ENCODE measurements at regions not wholly inside any gene's neighbourhood (a gene's known extent, or its start where the extent isn't known, plus 50 kb on each side); places are given as distances from the start of the nearest gene placed in this dataset.

- Histone ChIP-seq H3K27ac (ENCODE audit: low read depth, low read length, severe bottlenecking) (no peak overlapping the region), H3K9me3 (ENCODE audit: control insufficient read depth, low read length) (no peaks in the 10 kb centered on the region), H3K4me1 (ENCODE audit: control insufficient read depth, insufficient read depth, low read length, poor library complexity, severe bottlenecking) (no peaks in the 10 kb centered on the region), H3K4me3 (ENCODE audit: extremely low read depth, insufficient read depth, low read length, poor library complexity, severe bottlenecking) (no peak overlapping the region), H3K36me3 (ENCODE audit: control insufficient read depth, insufficient read depth, low read length) (no peaks in the 10 kb centered on the region)
- WGBS, 2 experiments (ENCODE audit: insufficient coverage in 2 of 2), result no CpG with 5 or more reads among the region's 1 CpG
Measured at GRCh38 chr1:78355656-78356055, 135.1 kb upstream of the PTGFR start.

- WGBS, 2 experiments (ENCODE audit: insufficient coverage in 2 of 2), result 82 to 92% methylated on average over 1 to 2 of the region's 3 CpGs
- no peaks in the 10 kb centered on the region for H3K36me3 ChIP-seq (ENCODE audit: control insufficient read depth, insufficient read depth, low read length)
- no peak overlapping the region for H3K4me3 ChIP-seq (ENCODE audit: extremely low read depth, insufficient read depth, low read length, poor library complexity, severe bottlenecking)
- no peaks in the 10 kb centered on the region for H3K4me1 ChIP-seq (ENCODE audit: control insufficient read depth, insufficient read depth, low read length, poor library complexity, severe bottlenecking)
- H3K9me3 ChIP-seq (ENCODE audit: control insufficient read depth, low read length), result no peaks in the 10 kb centered on the region
- H3K27ac ChIP-seq (ENCODE audit: low read depth, low read length, severe bottlenecking), result no peak overlapping the region
Measured at GRCh38 chr1:78358165-78358564, 132.6 kb upstream of the PTGFR start.

DNA sequence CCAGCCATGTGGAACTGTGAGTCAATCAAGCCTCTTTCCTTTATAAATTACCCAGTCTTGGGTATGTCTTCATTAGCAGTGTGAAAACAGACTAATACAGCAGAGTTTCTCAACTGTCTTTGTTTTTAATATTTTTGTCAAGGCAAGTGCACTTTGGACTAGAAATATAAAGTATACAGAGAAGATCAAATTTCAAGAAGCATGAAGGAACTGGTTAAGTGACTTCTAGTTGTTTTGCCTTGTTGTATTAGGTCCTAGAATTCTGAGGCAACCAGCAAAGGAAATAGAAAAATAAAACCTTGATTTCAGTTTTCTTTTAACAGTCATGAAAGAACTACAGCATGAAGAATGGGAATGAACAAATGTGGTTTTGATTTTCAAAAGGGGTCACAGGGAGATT, 131.1 kb upstream of the PTGFR start:
- no peak overlapping the region for H3K27ac ChIP-seq (ENCODE audit: low read depth, low read length, severe bottlenecking)
- no peak overlapping the region for H3K4me3 ChIP-seq (ENCODE audit: extremely low read depth, insufficient read depth, low read length, poor library complexity, severe bottlenecking)
- no peaks in the 10 kb centered on the region for H3K4me1 ChIP-seq (ENCODE audit: control insufficient read depth, insufficient read depth, low read length, poor library complexity, severe bottlenecking)
- H3K36me3 ChIP-seq (ENCODE audit: control insufficient read depth, insufficient read depth, low read length), result no peaks in the 10 kb centered on the region
- H3K9me3 ChIP-seq (ENCODE audit: control insufficient read depth, low read length), result no peaks in the 10 kb centered on the region

DNA sequence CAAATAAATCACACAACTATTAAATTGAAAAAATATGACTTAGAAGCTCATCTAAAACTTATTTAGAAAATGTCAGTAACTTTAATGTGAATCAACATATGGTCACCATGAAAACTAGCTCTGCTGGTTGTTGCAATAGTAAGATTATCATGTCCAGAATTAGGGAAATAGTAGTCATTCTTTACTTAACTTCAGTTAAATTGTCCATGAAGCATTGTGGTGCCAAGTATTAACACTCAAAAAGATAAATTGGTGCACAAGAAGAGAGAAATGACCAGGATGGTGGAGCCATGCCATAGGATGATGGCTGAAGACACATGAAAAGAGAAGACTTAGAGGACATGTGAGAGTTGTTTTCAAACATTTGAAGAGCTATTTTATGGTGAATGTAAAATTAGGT, 130.2 kb upstream of the PTGFR start:
- H3K4me3 ChIP-seq (ENCODE audit: extremely low read depth, insufficient read depth, low read length, poor library complexity, severe bottlenecking), result no peak overlapping the region
- H3K4me1 ChIP-seq (ENCODE audit: control insufficient read depth, insufficient read depth, low read length, poor library complexity, severe bottlenecking), result no peaks in the 10 kb centered on the region
- no peaks in the 10 kb centered on the region for H3K9me3 ChIP-seq (ENCODE audit: control insufficient read depth, low read length)
- H3K27ac ChIP-seq (ENCODE audit: low read depth, low read length, severe bottlenecking), result no peak overlapping the region
- H3K36me3 ChIP-seq (ENCODE audit: control insufficient read depth, insufficient read depth, low read length), result no peaks in the 10 kb centered on the region

GRCh38 chr1:78367700-78368099, 123.1 kb upstream of the PTGFR start:
- Histone ChIP-seq H3K36me3 (ENCODE audit: control insufficient read depth, insufficient read depth, low read length) (no peaks in the 10 kb centered on the region), H3K27ac (ENCODE audit: low read depth, low read length, severe bottlenecking) (no peak overlapping the region), H3K4me1 (ENCODE audit: control insufficient read depth, insufficient read depth, low read length, poor library complexity, severe bottlenecking) (no peaks in the 10 kb centered on the region), H3K9me3 (ENCODE audit: control insufficient read depth, low read length) (no peaks in the 10 kb centered on the region), H3K4me3 (ENCODE audit: extremely low read depth, insufficient read depth, low read length, poor library complexity, severe bottlenecking) (no peak overlapping the region)
- WGBS, 2 experiments (ENCODE audit: insufficient coverage in 2 of 2), result 40% methylated on average over 1 of the region's 1 CpG; no CpG with 5 or more reads in 1 of the 2 experiments

GRCh38 chr1:78369546-78369945, 121.2 kb upstream of the PTGFR start:
- Histone ChIP-seq H3K9me3 (ENCODE audit: control insufficient read depth, low read length) (no peaks in the 10 kb centered on the region), H3K4me1 (ENCODE audit: control insufficient read depth, insufficient read depth, low read length, poor library complexity, severe bottlenecking) (no peaks in the 10 kb centered on the region), H3K27ac (ENCODE audit: low read depth, low read length, severe bottlenecking) (no peak overlapping the region), H3K36me3 (ENCODE audit: control insufficient read depth, insufficient read depth, low read length) (no peaks in the 10 kb centered on the region), H3K4me3 (ENCODE audit: extremely low read depth, insufficient read depth, low read length, poor library complexity, severe bottlenecking) (no peak overlapping the region)
- WGBS, 2 experiments (ENCODE audit: insufficient coverage in 2 of 2), result no CpG with 5 or more reads among the region's 1 CpG

- Histone ChIP-seq H3K9me3 (ENCODE audit: control insufficient read depth, low read length) (no peaks in the 10 kb centered on the region), H3K4me3 (ENCODE audit: extremely low read depth, insufficient read depth, low read length, poor library complexity, severe bottlenecking) (no peak overlapping the region), H3K4me1 (ENCODE audit: control insufficient read depth, insufficient read depth, low read length, poor library complexity, severe bottlenecking) (no peaks in the 10 kb centered on the region), H3K27ac (ENCODE audit: low read depth, low read length, severe bottlenecking) (no peak overlapping the region), H3K36me3 (ENCODE audit: control insufficient read depth, insufficient read depth, low read length) (no peaks in the 10 kb centered on the region)
- 78 to 93% methylated on average over 1 to 2 of the region's 2 CpGs for WGBS, 2 experiments (ENCODE audit: insufficient coverage in 2 of 2)
Measured at GRCh38 chr1:78370356-78370755, 120.4 kb upstream of the PTGFR start.

- no peak overlapping the region for H3K27ac ChIP-seq (ENCODE audit: low read depth, low read length, severe bottlenecking)
- H3K36me3 ChIP-seq (ENCODE audit: control insufficient read depth, insufficient read depth, low read length), result no peaks in the 10 kb centered on the region
- H3K9me3 ChIP-seq (ENCODE audit: control insufficient read depth, low read length), result no peaks in the 10 kb centered on the region
- 83 to 100% methylated on average over 1 of the region's 2 CpGs for WGBS, 2 experiments (ENCODE audit: insufficient coverage in 2 of 2)
- no peaks in the 10 kb centered on the region for H3K4me1 ChIP-seq (ENCODE audit: control insufficient read depth, insufficient read depth, low read length, poor library complexity, severe bottlenecking)
- H3K4me3 ChIP-seq (ENCODE audit: extremely low read depth, insufficient read depth, low read length, poor library complexity, severe bottlenecking), result no peak overlapping the region
Measured at GRCh38 chr1:78370779-78371482, 119.8 kb upstream of the PTGFR start.

DNA sequence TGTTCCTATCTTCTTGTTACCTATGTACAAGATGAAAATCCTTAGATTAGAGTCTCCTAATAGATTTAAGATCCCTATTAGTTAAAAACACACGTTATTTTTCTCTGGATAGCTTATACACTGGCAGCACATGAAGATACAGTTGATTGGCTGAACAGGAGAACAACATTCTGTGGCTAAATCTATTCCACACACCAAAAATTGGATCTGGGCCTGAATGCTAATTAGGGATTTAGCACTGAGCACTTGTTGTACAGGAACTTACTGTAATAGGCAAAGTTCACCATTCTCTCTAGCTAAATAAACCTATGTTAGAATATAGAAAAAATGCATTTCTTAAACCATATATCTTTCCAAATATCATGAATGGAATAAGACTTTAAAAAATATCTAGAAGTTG, 117.1 kb upstream of the PTGFR start:
- no peaks in the 10 kb centered on the region for H3K36me3 ChIP-seq (ENCODE audit: control insufficient read depth, insufficient read depth, low read length)
- no peaks in the 10 kb centered on the region for H3K9me3 ChIP-seq (ENCODE audit: control insufficient read depth, low read length)
- no peak overlapping the region for H3K27ac ChIP-seq (ENCODE audit: low read depth, low read length, severe bottlenecking)
- H3K4me3 ChIP-seq (ENCODE audit: extremely low read depth, insufficient read depth, low read length, poor library complexity, severe bottlenecking), result no peak overlapping the region
- no CpG with 5 or more reads among the region's 1 CpG for WGBS, 2 experiments (ENCODE audit: insufficient coverage in 2 of 2)
- H3K4me1 ChIP-seq (ENCODE audit: control insufficient read depth, insufficient read depth, low read length, poor library complexity, severe bottlenecking), result no peaks in the 10 kb centered on the region

DNA sequence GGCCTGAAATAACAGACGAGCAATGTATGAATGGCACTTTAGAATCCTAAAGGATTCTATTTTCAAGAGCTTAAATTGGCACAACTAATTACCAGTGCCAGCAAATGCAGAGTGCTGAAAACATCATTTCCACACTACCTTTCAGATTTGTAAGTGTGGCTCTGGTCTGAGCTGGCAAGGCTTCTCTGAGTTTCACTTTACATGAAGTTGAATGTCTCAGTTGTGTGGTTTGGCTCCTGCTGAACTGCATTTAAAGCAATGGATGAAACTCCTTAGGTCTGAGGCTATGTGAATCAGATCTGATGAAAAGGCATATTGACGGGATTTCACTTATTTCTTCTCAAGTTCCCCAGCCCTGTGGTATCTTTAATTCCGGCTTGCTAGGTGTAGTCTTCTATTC, 114.8 kb upstream of the PTGFR start:
- Histone ChIP-seq H3K9me3 (ENCODE audit: control insufficient read depth, low read length) (no peaks in the 10 kb centered on the region), H3K4me1 (ENCODE audit: control insufficient read depth, insufficient read depth, low read length, poor library complexity, severe bottlenecking) (no peaks in the 10 kb centered on the region), H3K27ac (ENCODE audit: low read depth, low read length, severe bottlenecking) (no peak overlapping the region), H3K4me3 (ENCODE audit: extremely low read depth, insufficient read depth, low read length, poor library complexity, severe bottlenecking) (no peak overlapping the region), H3K36me3 (ENCODE audit: control insufficient read depth, insufficient read depth, low read length) (no peaks in the 10 kb centered on the region)
- WGBS, 2 experiments (ENCODE audit: insufficient coverage in 2 of 2), result 100% methylated on average over 1 of the region's 3 CpGs; no CpG with 5 or more reads in 1 of the 2 experiments

DNA sequence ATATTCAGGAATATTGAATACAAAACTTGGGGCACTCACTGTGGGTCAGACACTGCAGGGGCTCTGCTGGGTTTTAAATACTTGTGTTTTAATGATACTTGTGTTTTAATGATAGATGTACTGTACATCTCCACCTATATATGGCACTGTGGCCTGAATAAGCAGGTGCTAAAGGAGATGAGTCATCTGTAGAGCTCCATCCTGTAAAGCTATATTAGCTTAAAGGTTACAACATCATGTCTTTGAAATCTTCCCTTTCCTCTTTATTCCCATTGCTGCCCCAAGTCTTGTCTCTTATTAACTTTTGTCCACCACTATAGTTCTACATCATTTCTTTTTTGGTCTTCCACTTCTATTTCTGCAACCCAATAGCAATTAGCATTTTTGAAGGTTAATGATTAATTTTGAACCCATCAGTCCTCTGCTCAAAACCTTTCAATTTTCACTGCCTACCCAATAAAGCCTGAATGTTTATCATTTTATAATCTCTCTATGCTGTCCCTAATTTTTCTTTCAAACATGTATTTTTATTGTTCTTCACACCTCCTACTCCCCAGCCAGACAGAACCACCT, 113.3 kb upstream of the PTGFR start:
- Histone ChIP-seq H3K36me3 (ENCODE audit: control insufficient read depth, insufficient read depth, low read length) (no peaks in the 10 kb centered on the region), H3K27ac (ENCODE audit: low read depth, low read length, severe bottlenecking) (no peak overlapping the region)

More for the DNA sequence above, 113.3 kb upstream of the PTGFR start:
- no peak overlapping the region for H3K4me3 ChIP-seq (ENCODE audit: extremely low read depth, insufficient read depth, low read length, poor library complexity, severe bottlenecking)
- H3K4me1 ChIP-seq (ENCODE audit: control insufficient read depth, insufficient read depth, low read length, poor library complexity, severe bottlenecking), result no peaks in the 10 kb centered on the region
- no peaks in the 10 kb centered on the region for H3K9me3 ChIP-seq (ENCODE audit: control insufficient read depth, low read length)

All from mesodermal cell (in vitro differentiated cells).